Right lobe of liver (tissue), 6 donors: ENCODE measurements at regions not wholly inside any gene's neighbourhood (a gene's known extent, or its start where the extent isn't known, plus 50 kb on each side); places are given as distances from the start of the nearest gene placed in this dataset.

Experiments
- ATAC-seq, 4 donors: fragments of 200-7000 bp; cut with Tn5 transposase; one replicate each; pipeline ENCODE4 v1.9.1; 2020; ENCODE audit warnings: mild to moderate bottlenecking in 4 of 4, moderate library complexity in 4 of 4
- DNase-seq, 3 donors: peaks; one replicate each; pipeline ENCODE4 v3.0.0-alpha.2; 2020
- H3K27ac ChIP-seq, 3 donors: fragments of 200-600 bp; one replicate each; pipeline ENCODE4 v1.8.0; 2022
- H3K27me3 ChIP-seq, 2 donors: fragments of 200-600 bp; one replicate each; pipeline ENCODE4 v1.8.0; 2022
- H3K36me3 ChIP-seq, 4 donors: fragments of 200-600 bp; sonication (generic) in 1 of 4; one replicate each; pipeline versions ENCODE4 v1.5.1 to v1.8.0; 2017 to 2022; ENCODE audit warnings: control low read depth in 1 of 4
- H3K4me1 ChIP-seq, 4 donors: fragments of 200-600 bp; sonication (generic) in 1 of 4; one replicate each; pipeline versions ENCODE4 v1.5.1 to v1.8.0; 2017 to 2022; ENCODE audit warnings: control low read depth in 1 of 4
- H3K4me3 ChIP-seq, 3 donors: fragments of 200-600 bp; one replicate each; pipeline ENCODE4 v1.8.0; 2022
- H3K9me3 ChIP-seq, 4 donors: fragments of 200-600 bp; sonication (generic) in 1 of 4; one replicate each; pipeline versions ENCODE4 v1.5.1 to v1.8.0; 2017 to 2022; ENCODE audit warnings: control low read depth in 1 of 4
- CTCF ChIP-seq, 4 donors: fragments of 200-600 bp in 3 of 4; fragments of 450-650 bp in 1 of 4; IDR thresholded peaks; one replicate each; pipeline versions ENCODE4 v1.5.1 to v1.8.0; 2016 to 2022; ENCODE audit warnings: antibody characterized with exemption in 4 of 4, mild to moderate bottlenecking in 2 of 4
- POLR2A ChIP-seq: fragments of 450-650 bp; IDR thresholded peaks from one replicate; pipeline ENCODE4 v1.6.1; 2017; ENCODE audit warnings: antibody characterized with exemption, mild to moderate bottlenecking
- WGBS: methylation state at CpG from one replicate; pipeline ENCODE4 v1.1.6; 2018; ENCODE audit warnings: low coverage, low lambda C conversion rate; ENCODE audit not compliant: insufficient coverage; ENCODE audit errors: missing lambda C conversion rate; 5-methylcytosine and 5-hydroxymethylcytosine counted together
- intact Hi-C, 2 donors: fragments of 100-400 bp; cut with DNase I; formaldehyde crosslinking; loops; one replicate each; pipeline versions ENCODE4 v1.11.2 to v1.14.1; 2022
- donor health status: DM: no; HTN: yes; CAD: no.
- donor health status: DM: no; HTN: no; CAD: no.
- donor health status: DM: no; HTN: no; CAD: no.
- donor health status: DM: no; HTN: yes; CAD: no.
- donor health status: DM: no; HTN: yes; CAD: no.

DNA sequence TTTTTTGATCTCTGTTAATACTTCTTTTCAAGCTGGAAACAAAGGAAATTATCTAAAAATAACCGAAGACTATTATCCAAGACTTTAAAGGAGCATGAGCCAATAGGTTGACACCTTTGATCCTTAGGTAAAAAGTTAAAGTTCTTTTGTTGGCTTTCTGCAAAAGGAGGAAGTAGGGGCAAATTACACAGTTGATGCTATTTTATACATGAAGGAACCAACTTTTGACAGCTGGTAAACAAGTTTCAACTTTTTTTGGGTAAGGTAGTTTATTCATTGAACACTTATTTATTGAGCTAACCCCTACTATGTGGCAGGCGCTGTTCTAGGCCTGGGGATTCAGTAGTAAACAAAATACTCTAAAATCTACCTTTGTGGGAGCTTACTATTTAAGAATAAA, 66.6 kb upstream of the ZEB2 start:
- intact Hi-C loops, result no loop called here
- H3K4me3 ChIP-seq, result no peak overlapping the region
- no peaks in the 10 kb centered on the region for H3K36me3 ChIP-seq
- ATAC-seq, result no peak
- TF ChIP-seq CTCF (IDR thresholded peaks at IDR 0.05) (no peak), POLR2A (no peak)
- DNase-seq, result no peak
- H3K9me3 ChIP-seq, result no peaks in the 10 kb centered on the region
- WGBS, result 70% methylated on average over 2 of the region's 2 CpGs
- no peak overlapping the region for H3K27ac ChIP-seq
- H3K4me1 ChIP-seq, result no peaks in the 10 kb centered on the region
- no peaks in the 10 kb centered on the region for H3K27me3 ChIP-seq

GRCh38 chr2:144583741-144584453, 64.0 kb upstream of the ZEB2 start:
- TF ChIP-seq POLR2A, result no peak
- no peak for TF ChIP-seq CTCF (IDR thresholded peaks at IDR 0.05)
- 71% methylated on average over 4 of the region's 4 CpGs for WGBS
- DNase-seq (no peak), ATAC-seq (no peak)
- intact Hi-C loops, result no loop called here
- Histone ChIP-seq H3K27me3 (no peaks in the 10 kb centered on the region), H3K36me3 (no peaks in the 10 kb centered on the region), H3K4me3 (no peak overlapping the region), H3K27ac (no peak overlapping the region), H3K4me1 (no peaks in the 10 kb centered on the region), H3K9me3 (no peaks in the 10 kb centered on the region)

- 29% methylated on average over 6 of the region's 6 CpGs for WGBS
- intact Hi-C loops, result no loop called here
- Histone ChIP-seq H3K4me3 (no peak overlapping the region), H3K27me3 (no peaks in the 10 kb centered on the region), H3K27ac (no peak overlapping the region), H3K9me3 (no peaks in the 10 kb centered on the region), H3K4me1 (no peaks in the 10 kb centered on the region), H3K36me3 (no peaks in the 10 kb centered on the region)
- ATAC-seq (no peak), DNase-seq (no peak)
- no peak for TF ChIP-seq POLR2A
- no peak for TF ChIP-seq CTCF (IDR thresholded peaks at IDR 0.05)
These were observed 63.4 kb upstream of the ZEB2 start for GRCh38 chr2:144583381-144583729.

GRCh38 chr2:144582651-144583380, 62.9 kb upstream of the ZEB2 start:
- peak; percentile 60 to 88 (median 81) for ATAC-seq
- Histone ChIP-seq H3K9me3 (no peaks in the 10 kb centered on the region), H3K36me3 (no peaks in the 10 kb centered on the region), H3K27ac (no peak overlapping the region), H3K4me3 (no peak overlapping the region), H3K27me3 (no peaks in the 10 kb centered on the region), H3K4me1 (no peaks in the 10 kb centered on the region)
- TF ChIP-seq POLR2A (no peak), CTCF (IDR thresholded peaks at IDR 0.05) (no peak)
- no peak for DNase-seq
- 26% methylated on average over 10 of the region's 12 CpGs for WGBS
- intact Hi-C loops, result no loop called here
